ENCODE measurements at regions not wholly inside any gene's neighbourhood (a gene's known extent, or its start where the extent isn't known, plus 50 kb on each side); places are given as distances from the start of the nearest gene placed in this dataset.

DNA sequence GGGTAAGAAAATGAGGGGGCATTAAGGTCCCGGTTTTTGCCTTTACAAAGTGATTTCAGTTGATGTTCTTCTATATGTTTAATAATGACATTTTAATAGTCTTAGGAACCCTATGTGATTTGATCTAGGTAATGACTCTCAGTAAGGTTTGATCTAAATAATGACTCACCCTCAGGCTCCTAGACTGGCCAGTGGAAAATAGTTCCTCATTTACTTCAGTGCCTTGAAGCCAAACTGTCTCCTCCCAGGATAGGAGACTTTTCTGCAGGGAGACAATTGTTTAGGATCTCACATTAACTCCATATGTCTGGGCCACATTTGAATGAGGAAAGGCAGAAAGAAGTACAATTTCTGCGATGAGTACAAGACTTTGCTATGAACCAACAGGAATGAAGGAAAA is 1331.9 kb downstream of the XPNPEP1 start:
- no peak overlapping the region for H3K4me3 Mint-ChIP-seq
- H3K4me1 Mint-ChIP-seq = no peaks in the 10 kb centered on the region
- H3K27me3 Mint-ChIP-seq = no peaks in the 10 kb centered on the region
- H3K9me3 Mint-ChIP-seq = no peaks in the 10 kb centered on the region
- H3K36me3 Mint-ChIP-seq = no peaks in the 10 kb centered on the region
- H3K27ac Mint-ChIP-seq = no peak overlapping the region

DNA sequence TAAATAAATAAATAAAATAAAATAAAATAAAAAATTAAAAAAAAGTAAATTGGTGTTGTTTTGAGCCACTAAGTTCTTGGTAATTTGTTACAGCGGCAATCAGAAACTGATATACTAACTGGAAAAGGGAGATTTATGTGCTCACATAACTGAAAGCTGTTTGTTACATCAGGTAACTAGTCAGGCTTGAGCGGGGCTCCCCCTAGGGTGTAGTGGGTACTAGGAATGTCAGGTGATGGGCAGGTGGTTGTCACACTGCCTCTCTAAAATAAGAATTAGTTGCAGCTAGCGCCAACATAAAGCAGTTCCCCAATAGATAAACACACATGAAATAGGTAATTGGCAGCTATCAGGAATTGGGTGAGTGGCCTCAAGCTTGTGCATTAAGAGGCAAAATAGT is 1336.9 kb downstream of the XPNPEP1 start:
- H3K36me3 Mint-ChIP-seq = no peaks in the 10 kb centered on the region
- H3K27me3 Mint-ChIP-seq = no peaks in the 10 kb centered on the region
- H3K4me1 Mint-ChIP-seq = no peaks in the 10 kb centered on the region
- H3K9me3 Mint-ChIP-seq = peaks cover 8% of the 10 kb centered on the region
- H3K27ac Mint-ChIP-seq = no peak overlapping the region
- H3K4me3 Mint-ChIP-seq = no peak overlapping the region

DNA sequence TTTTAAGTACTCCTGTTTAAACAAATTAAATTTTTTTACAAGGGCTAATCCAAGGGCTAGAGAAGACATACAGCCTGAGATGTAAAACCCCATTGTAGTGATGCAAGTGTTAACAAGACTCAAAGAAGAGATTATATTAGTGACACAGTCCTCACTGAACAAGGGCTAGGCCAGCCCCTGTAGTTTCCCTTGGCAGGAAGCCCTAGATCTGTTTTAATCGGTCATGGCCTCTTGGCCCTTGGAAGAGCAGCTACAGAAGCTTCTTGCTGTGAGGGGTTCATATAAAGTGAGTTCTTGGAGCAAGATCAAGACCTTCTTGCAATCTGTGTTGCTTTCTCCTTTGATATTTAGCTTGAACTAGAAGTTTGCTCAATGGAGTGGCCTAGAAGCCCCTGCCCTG is 1339.4 kb downstream of the XPNPEP1 start:
- H3K27ac Mint-ChIP-seq = no peak overlapping the region
- H3K27me3 Mint-ChIP-seq = no peaks in the 10 kb centered on the region
- no peaks in the 10 kb centered on the region for H3K4me1 Mint-ChIP-seq
- H3K36me3 Mint-ChIP-seq = no peaks in the 10 kb centered on the region
- H3K4me3 Mint-ChIP-seq = no peak overlapping the region
- peaks cover 8% of the 10 kb centered on the region for H3K9me3 Mint-ChIP-seq

DNA sequence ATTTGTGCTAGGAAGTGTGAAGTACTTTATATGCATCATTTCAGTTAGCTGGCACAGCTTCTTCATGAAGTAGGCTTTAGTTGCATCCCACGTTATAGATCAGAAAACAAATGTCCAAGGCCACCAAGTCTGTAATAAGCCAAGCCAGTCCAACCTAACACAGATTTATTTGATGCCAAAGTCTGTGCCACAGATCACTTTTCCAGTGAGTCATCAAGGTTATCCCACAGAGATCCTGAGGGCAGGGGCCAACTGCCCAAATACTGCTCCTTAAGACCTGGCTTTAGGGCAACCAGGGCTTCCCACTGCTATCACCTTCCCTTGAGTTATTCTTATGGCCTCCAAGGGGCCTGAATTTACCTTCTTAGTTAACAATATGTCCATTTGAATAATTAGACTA is 1340.4 kb downstream of the XPNPEP1 start:
- no peaks in the 10 kb centered on the region for H3K27me3 Mint-ChIP-seq
- no peak overlapping the region for H3K27ac Mint-ChIP-seq
- no peaks in the 10 kb centered on the region for H3K4me1 Mint-ChIP-seq
- peaks cover 8% of the 10 kb centered on the region for H3K9me3 Mint-ChIP-seq
- H3K36me3 Mint-ChIP-seq = no peaks in the 10 kb centered on the region
- no peak overlapping the region for H3K4me3 Mint-ChIP-seq

DNA sequence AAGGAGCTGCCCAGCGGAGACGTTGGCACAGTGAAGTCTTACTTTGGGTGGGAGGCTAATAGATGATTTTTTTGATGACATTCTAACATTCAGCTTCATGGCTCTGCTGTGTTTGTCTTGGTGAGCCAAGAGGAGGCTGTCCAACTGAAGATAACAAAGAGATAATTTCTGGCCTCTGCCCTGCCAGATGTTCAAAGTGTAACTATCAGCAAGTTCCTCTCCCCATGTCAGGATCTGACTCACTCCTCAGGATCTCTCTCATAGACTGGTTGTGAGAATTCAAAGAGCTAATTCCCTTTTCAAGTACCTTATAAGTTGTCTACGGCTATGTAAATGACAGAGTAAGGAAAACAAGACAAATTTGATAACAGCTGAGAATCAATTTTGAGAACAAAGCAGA is 1340.9 kb downstream of the XPNPEP1 start:
- Mint-ChIP-seq H3K4me1 (no peaks in the 10 kb centered on the region), H3K27me3 (no peaks in the 10 kb centered on the region), H3K36me3 (no peaks in the 10 kb centered on the region)

DNA sequence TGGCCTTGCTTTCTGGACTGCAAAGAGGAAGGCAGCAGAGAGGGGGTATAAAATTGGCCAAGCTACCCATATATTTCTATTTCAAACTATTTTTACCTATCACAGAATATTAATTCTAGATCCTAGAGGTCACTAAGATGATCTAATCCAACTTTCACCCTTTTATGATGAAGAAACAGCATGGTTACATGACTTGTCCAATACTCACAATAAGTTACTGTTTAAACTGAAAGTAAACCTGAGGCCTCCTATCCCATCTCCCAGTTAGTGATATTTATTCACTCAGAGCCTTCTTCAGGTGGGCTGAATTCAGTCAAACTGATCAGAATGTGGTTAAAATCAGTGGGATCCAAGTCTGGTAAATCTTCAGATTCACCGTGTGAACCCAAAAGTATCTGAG is 1345.1 kb downstream of the XPNPEP1 start:
- Mint-ChIP-seq H3K36me3 (no peaks in the 10 kb centered on the region), H3K4me1 (no peaks in the 10 kb centered on the region), H3K27ac (no peak overlapping the region), H3K4me3 (no peak overlapping the region), H3K27me3 (no peaks in the 10 kb centered on the region), H3K9me3 (no peaks in the 10 kb centered on the region)

More for the DNA sequence above, 1340.9 kb downstream of the XPNPEP1 start:
- Mint-ChIP-seq H3K27ac (no peak overlapping the region), H3K9me3 (peaks cover 8% of the 10 kb centered on the region), H3K4me3 (no peak overlapping the region)

DNA sequence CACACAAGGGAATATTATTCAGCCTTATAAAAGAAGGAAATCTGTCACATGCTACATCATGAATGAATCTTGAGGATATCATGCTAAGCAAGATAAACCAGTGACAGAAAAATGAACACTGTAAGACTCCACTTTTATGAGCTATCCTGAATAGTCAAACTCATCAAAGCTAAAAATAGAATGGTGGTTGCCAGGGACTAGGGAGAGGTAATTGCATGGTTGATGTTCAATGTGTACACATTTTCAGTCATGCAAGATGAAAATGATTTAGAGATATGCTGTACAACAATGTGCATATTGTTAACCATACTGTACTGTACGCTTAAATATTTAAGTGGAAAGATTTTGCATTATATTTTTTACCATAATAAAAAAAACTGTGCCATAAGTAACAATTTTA is 1349.1 kb downstream of the XPNPEP1 start:
- Mint-ChIP-seq H3K27me3 (no peaks in the 10 kb centered on the region), H3K4me3 (no peak overlapping the region), H3K27ac (no peak overlapping the region), H3K36me3 (no peaks in the 10 kb centered on the region), H3K4me1 (no peaks in the 10 kb centered on the region), H3K9me3 (no peaks in the 10 kb centered on the region)

DNA sequence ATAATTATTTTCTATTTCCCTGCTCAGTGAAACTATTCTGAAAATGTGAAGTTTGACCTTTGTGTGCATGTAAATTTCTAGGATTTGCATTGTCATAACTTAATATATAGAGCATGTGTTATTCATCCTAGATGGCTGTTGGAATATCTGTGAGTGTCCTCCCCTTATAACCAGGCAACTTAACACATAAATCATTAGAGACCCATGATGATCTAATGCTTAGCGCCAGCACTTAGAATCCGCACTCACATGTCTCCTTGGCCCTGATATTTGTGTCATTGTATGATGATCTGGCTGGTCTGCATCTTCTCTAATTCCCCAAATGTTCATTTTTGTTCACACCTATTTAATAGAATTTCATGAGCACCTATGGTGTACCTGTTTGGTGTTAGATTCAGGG is 1354.5 kb downstream of the XPNPEP1 start:
- Mint-ChIP-seq H3K4me3 (no peak overlapping the region), H3K27ac (no peak overlapping the region), H3K27me3 (no peaks in the 10 kb centered on the region), H3K9me3 (no peaks in the 10 kb centered on the region), H3K36me3 (no peaks in the 10 kb centered on the region), H3K4me1 (no peaks in the 10 kb centered on the region)

DNA sequence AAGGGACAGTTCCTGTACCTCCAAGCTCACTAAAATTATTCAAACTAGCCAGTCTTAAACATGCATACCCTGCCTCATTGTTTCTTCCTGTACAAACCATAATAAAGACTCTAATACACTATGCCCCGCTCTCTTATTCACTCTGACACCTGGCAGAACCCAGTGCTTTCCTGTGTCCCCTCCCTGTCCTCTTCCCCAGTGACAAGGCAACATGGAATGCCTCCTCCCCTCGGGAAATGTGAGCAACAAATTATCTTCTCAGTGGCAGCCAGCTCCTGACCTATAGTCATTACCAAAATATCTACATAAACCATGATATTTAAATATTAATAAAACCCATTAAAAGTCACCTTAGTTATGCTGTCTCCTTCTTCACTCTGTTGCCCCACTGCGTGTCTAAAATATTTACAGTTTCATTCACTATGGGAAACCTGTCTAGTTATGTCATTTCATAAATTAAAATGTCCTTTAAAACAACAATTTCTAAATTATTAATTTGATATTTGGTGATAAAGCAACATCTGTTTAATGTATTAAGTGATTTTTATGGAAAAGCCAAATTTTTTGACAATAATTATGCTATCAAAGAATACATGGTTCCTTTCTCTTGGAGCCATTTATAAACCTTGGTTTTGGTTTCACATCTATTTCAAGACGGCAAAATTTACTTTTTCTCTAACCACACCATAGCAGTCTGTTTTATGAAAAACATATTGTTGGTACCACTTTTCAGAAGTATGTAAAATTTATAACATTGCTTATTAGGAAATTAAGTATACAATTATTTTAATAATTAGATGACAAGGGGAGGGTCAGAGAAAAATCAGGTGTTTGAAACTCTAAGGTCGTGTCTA is 1355.2 kb downstream of the XPNPEP1 start:
- H3K4me1 Mint-ChIP-seq = no peaks in the 10 kb centered on the region
- H3K36me3 Mint-ChIP-seq = no peaks in the 10 kb centered on the region
- H3K9me3 Mint-ChIP-seq = no peaks in the 10 kb centered on the region
- H3K27me3 Mint-ChIP-seq = peaks cover 3% of the 10 kb centered on the region
- H3K4me3 Mint-ChIP-seq = no peak overlapping the region
- H3K27ac Mint-ChIP-seq = no peak overlapping the region

DNA sequence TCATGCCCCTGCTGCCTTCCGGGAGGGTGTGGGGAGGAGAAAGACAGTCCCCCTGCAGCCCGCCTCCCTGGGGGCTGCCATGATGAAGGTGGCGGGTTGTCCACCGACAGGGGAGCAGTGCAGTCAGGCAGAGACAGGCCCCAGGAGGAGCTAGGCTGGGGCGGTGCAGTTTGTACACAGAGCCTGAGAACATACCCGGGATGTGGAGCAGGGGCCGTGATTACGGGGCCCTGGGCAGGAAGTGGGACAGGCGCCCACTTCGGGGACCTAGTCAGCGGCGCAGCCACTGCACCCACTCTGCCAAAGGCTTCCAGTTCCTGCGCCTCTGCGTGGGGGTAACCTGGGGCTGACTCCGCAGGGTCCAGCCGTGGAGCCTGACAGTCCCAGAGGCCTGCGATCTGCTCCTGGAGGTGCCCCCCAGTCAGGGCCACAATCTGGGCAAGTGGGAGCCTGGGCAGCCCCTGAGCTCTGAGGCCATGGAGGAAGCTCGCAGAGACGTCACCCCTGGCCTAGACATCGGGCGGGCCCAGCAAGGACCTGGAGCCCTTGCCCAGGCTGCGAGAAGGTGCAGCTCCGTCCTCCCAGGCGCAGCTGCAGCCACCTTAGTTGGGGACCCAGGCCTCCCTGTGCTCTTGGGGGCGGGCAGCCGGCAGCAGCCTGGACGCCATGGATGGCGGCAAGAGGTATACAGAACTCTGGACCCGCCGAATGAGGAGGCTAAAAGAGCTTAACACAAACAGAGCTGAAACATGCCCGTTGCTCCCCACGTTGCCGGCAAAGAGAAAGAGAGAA is 1356.8 kb downstream of the XPNPEP1 start:
- Mint-ChIP-seq H3K36me3 (no peaks in the 10 kb centered on the region), H3K27me3 (peaks cover 3% of the 10 kb centered on the region), H3K9me3 (no peaks in the 10 kb centered on the region), H3K4me3 (no peak overlapping the region), H3K4me1 (no peaks in the 10 kb centered on the region), H3K27ac (no peak overlapping the region)

DNA sequence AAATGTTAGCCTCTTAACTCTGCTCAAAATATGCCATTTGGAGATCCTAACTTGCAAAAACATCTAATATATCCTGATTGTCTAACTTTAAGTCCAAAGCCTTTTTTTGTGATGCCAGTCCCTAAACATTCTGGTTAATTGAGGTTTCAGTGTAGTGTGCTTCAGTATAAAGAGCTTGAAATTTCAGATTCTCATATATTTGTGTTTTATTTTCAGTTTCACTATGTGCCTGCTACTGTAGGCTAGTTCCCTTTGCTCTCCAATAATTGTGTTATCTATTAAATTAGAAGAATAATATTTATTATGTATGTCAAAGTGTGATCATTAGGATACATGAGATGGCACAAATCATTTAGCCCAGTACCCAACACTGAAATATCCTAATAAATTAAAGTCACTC is 1361.2 kb downstream of the XPNPEP1 start:
- H3K4me1 Mint-ChIP-seq = no peaks in the 10 kb centered on the region
- no peaks in the 10 kb centered on the region for H3K36me3 Mint-ChIP-seq
- H3K27me3 Mint-ChIP-seq = peaks cover 3% of the 10 kb centered on the region
- no peak overlapping the region for H3K27ac Mint-ChIP-seq
- no peak overlapping the region for H3K4me3 Mint-ChIP-seq
- no peaks in the 10 kb centered on the region for H3K9me3 Mint-ChIP-seq

DNA sequence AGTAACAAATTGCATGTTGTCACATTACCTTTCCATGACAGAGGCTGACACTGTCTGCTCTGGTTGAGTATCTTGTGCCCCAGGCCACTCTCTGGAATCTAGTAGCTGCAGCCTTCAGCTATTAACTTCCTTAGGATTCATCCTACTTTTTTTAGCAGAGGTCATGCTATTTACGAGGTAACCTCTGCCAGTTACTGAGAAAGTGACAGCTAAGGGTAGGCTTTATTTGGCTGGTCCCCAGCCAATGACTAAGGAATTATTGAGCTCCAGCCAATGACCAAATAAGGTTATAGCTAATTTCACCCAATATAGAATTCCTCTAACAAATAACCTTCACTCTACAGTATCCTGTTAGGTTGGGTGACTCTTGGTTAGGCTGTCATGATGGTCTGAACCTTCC is 1361.7 kb downstream of the XPNPEP1 start:
- H3K4me1 Mint-ChIP-seq = no peaks in the 10 kb centered on the region
- H3K27me3 Mint-ChIP-seq = peaks cover 3% of the 10 kb centered on the region
- no peak overlapping the region for H3K27ac Mint-ChIP-seq
- no peak overlapping the region for H3K4me3 Mint-ChIP-seq
- H3K9me3 Mint-ChIP-seq = no peaks in the 10 kb centered on the region
- no peaks in the 10 kb centered on the region for H3K36me3 Mint-ChIP-seq

DNA sequence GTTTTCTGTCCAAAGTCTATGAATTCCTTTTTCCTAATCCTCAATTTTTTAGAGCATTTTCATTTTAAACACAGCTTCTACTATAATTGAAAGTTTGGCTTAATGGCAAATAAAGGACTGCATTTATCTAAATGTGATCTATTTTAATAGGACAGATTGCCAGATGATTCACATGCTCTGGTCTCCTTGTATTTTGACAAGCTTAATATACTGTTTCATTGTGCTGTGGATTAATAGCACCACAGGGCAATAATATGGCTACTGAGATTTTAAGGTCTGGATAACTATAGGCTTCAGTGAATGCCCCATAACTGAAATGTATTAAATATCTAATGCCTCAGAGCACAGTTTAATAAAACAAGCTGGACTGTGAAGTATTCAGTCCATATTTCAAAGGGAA is 1362.8 kb downstream of the XPNPEP1 start:
- Mint-ChIP-seq H3K9me3 (no peaks in the 10 kb centered on the region), H3K4me1 (no peaks in the 10 kb centered on the region), H3K27me3 (peaks cover 3% of the 10 kb centered on the region), H3K36me3 (no peaks in the 10 kb centered on the region), H3K27ac (no peak overlapping the region), H3K4me3 (no peak overlapping the region)

DNA sequence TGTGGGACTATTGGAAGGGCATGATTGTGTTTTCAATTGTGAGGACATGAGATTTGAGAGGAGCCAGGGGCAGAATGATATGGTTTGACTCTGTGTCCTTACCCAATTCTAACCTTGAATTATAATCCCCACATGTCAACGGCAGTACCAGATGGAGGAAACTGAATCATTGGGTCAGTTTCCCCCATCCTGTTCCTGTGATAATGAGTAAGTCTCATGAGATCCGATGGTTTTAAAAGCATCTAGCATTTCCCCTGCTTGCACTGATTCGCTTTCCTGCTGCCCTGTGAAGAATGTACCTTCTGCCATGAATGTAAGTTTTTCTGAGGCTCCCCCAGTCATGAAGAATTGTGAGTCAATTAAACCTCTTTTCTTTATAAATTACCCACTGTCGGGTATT is 1367.1 kb downstream of the XPNPEP1 start:
- Mint-ChIP-seq H3K9me3 (peaks cover 7% of the 10 kb centered on the region), H3K4me1 (no peaks in the 10 kb centered on the region), H3K27ac (no peak overlapping the region), H3K36me3 (no peaks in the 10 kb centered on the region), H3K4me3 (no peak overlapping the region), H3K27me3 (no peaks in the 10 kb centered on the region)

DNA sequence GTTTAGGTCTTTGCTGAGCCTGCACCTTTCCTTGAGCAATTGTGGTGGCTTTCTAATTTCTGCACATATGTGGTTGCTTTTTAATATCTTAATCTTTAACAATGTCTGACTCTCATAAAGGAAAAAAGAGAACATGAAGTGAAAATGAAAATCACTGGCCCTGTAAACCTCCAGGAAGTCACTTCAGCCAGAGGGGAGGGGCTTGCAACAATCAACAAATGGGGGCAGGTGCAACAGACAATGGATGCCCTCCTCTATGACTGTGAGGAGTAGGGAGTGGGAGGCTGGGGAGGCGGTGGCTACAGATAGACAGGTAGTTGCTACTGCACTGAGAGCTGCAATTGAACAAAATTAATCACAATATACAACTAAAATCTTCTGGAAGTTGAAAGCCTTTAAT is 1377.4 kb downstream of the XPNPEP1 start:
- no peaks in the 10 kb centered on the region for H3K4me1 Mint-ChIP-seq
- H3K27ac Mint-ChIP-seq = no peak overlapping the region
- H3K36me3 Mint-ChIP-seq = no peaks in the 10 kb centered on the region
- peaks cover 4% of the 10 kb centered on the region for H3K9me3 Mint-ChIP-seq
- H3K4me3 Mint-ChIP-seq = no peak overlapping the region
- no peaks in the 10 kb centered on the region for H3K27me3 Mint-ChIP-seq

DNA sequence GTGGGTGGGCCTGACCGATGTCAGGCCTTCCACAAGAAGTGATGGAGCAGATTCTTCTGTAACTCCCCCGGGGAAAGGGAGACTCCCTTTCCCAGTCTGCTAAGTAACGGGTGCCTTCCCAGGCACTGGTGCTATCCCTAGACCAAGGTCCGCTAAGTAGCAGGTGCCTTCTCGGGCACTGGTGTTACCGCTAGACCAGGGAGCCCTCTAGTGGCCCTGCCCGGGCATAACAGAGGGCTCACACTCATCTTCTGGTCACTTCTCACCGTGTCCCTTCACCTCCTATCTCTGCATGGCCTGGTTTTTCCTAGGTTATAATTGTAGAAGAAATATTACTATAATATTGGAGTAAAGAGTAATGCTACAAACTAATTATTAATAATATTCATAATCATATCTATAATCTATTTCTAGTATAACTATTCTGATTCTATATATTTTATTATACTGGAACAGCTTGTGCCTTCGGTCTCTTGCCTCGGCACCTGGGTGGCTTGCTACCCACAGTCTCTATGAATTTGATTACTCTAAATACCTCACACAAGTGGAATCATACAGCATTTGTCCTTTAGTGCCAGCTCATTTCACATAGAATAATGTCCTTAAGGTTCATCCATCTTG is 1378.7 kb downstream of the XPNPEP1 start:
- Mint-ChIP-seq H3K4me3 (no peak overlapping the region), H3K36me3 (no peaks in the 10 kb centered on the region), H3K27ac (no peak overlapping the region), H3K9me3 (peaks cover 4% of the 10 kb centered on the region), H3K27me3 (no peaks in the 10 kb centered on the region), H3K4me1 (no peaks in the 10 kb centered on the region)

Measured in activated naive CD4-positive, alpha-beta T cell treated with anti-CD3 and anti-CD28 coated beads, Interleukin-2, amount 50 U/mL, for 24 hours (primary cell).